SU-DHL-6 (cell line): ENCODE measurements at regions not wholly inside any gene's neighbourhood (a gene's known extent, or its start where the extent isn't known, plus 50 kb on each side); places are given as distances from the start of the nearest gene placed in this dataset.

Experiments
- H2AFZ ChIP-seq: fragments of 200-600 bp; sonication (generic); 2 replicates; pipeline ENCODE4 v1.6.1; 2014; ENCODE audit warnings: low read depth, mild to moderate bottlenecking, moderate library complexity, mixed read lengths, antibody characterized with exemption, low read length; ENCODE audit not compliant: severe bottlenecking
- H3F3A ChIP-seq: fragments of 200-600 bp; shearing (Covaris generic); 2 replicates; pipeline ENCODE4 v1.6.0; 2016; ENCODE audit warnings: antibody characterized with exemption, mild to moderate bottlenecking; ENCODE audit not compliant: insufficient read depth
- H3K27ac ChIP-seq: fragments of 200-600 bp; sonication (generic); 2 replicates; pipeline ENCODE4 v1.5.1; 2016; ENCODE audit warnings: low read depth, mild to moderate bottlenecking, low read length, moderate library complexity, mixed read lengths
- H3K27me3 ChIP-seq: fragments of 200-600 bp; sonication (generic), shearing (Covaris generic); 2 replicates; pipeline ENCODE4 v1.6.0; 2014; ENCODE audit warnings: mild to moderate bottlenecking, low read length
- H3K36me3 ChIP-seq: fragments of 200-600 bp; sonication (generic); 2 replicates; pipeline ENCODE4 v1.6.1; 2014; ENCODE audit warnings: mild to moderate bottlenecking, low read length, mixed read lengths
- H3K4me2 ChIP-seq: fragments of 300-600, 200-600 bp; shearing (Covaris generic), sonication (generic); 2 replicates; pipeline ENCODE4 v1.6.0; 2014; ENCODE audit warnings: low read length, low read depth, mild to moderate bottlenecking; ENCODE audit not compliant: poor library complexity, severe bottlenecking
- H3K4me3 ChIP-seq: fragments of 200-600 bp; sonication (generic); 2 replicates; pipeline ENCODE4 v1.5.1; 2014; ENCODE audit warnings: antibody characterized with exemption, low read length, mild to moderate bottlenecking, mixed read lengths; ENCODE audit not compliant: insufficient read depth, poor library complexity, severe bottlenecking
- H3K79me2 ChIP-seq: fragments of 200-600 bp; sonication (generic); 2 replicates; pipeline ENCODE4 v1.6.1; 2014; ENCODE audit warnings: mild to moderate bottlenecking, low read length, moderate library complexity; ENCODE audit not compliant: insufficient read depth
- H3K9ac ChIP-seq: fragments of 200-600 bp; sonication (generic); 2 replicates; pipeline ENCODE4 v1.7.0; 2014; ENCODE audit warnings: mild to moderate bottlenecking, low read length
- H3K9me2 ChIP-seq: fragments of 200-600 bp; sonication (generic); replicated peaks from 2 replicates; pipeline ENCODE4 v1.6.1; 2014; ENCODE audit warnings: low read length; ENCODE audit not compliant: insufficient read depth
- H3K9me3 ChIP-seq: fragments of 200-600 bp; sonication (generic); 2 replicates; pipeline ENCODE4 v1.6.1; 2014; ENCODE audit warnings: low read length, mixed read lengths; ENCODE audit not compliant: insufficient read depth
- H4K20me1 ChIP-seq: fragments of 200-600 bp; sonication (generic); 2 replicates; pipeline ENCODE4 v1.6.1; 2014; ENCODE audit warnings: low read depth, mild to moderate bottlenecking, antibody characterized with exemption, low read length, moderate library complexity, mixed read lengths
- EZH2phosphoT487 ChIP-seq: fragments of 200-600 bp; sonication (generic), shearing (Covaris generic); conservative IDR thresholded peaks from 2 replicates; pipeline ENCODE4 v1.6.1; 2018; ENCODE audit warnings: mild to moderate bottlenecking, antibody characterized with exemption, low read length, moderate library complexity, mixed read lengths
- TF ChIP-seq, protein P1 (sequence below): fragments of 200-600 bp; sonication (generic); IDR thresholded peaks from one replicate; pipeline ENCODE4 v1.5.1; 2017; ENCODE audit warnings: antibody characterized with exemption, mild to moderate bottlenecking, low read length, moderate library complexity; ENCODE audit not compliant: insufficient read depth, poor library complexity, severe bottlenecking

DNA sequence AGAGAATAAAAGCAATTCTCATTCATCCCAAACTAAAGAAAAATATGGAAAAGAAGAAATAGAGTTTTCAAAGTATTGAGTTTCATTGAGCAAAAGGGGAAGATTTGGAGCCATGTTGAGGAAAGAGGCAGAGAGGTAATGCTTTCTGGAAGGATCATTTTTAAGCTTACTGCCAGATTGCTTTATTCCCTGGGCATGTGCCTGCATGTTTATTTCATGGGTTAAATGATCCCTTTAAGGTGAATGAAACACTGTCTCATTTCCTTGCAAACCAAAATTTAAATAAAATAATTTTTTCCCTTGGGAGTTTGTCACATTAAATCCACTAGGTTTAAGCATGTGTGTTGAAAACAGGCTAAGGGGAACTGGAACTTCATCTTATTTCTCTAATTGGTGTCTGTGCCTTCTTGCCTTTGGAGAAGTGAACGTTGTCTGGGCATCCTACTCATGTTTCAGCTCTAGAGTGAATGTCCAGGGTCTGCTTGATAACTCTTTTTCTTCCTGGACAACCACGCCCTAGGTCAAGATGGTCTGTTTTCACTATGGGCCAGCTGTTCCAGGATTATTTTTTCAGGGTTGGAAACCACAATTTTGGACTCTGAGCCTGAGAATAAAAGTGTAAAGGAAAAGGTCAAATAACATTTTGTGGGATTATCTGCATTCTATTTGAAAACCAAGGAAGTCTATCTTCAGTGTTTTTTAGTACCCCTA lies 114.1 kb upstream of the ELL2 start:
- Histone ChIP-seq H2AFZ (no peak overlapping the region), H4K20me1 (no peaks in the 10 kb centered on the region)

GRCh38 chr5:96074870-96075269 lies 113.2 kb upstream of the ELL2 start:
- H3F3A ChIP-seq = no peaks in the 10 kb centered on the region
- H3K4me3 ChIP-seq = no peak overlapping the region
- no peaks in the 10 kb centered on the region for H3K36me3 ChIP-seq
- no peak overlapping the region for H2AFZ ChIP-seq
- no peak for TF ChIP-seq EZH2phosphoT487
- TF ChIP-seq, protein P1, sequence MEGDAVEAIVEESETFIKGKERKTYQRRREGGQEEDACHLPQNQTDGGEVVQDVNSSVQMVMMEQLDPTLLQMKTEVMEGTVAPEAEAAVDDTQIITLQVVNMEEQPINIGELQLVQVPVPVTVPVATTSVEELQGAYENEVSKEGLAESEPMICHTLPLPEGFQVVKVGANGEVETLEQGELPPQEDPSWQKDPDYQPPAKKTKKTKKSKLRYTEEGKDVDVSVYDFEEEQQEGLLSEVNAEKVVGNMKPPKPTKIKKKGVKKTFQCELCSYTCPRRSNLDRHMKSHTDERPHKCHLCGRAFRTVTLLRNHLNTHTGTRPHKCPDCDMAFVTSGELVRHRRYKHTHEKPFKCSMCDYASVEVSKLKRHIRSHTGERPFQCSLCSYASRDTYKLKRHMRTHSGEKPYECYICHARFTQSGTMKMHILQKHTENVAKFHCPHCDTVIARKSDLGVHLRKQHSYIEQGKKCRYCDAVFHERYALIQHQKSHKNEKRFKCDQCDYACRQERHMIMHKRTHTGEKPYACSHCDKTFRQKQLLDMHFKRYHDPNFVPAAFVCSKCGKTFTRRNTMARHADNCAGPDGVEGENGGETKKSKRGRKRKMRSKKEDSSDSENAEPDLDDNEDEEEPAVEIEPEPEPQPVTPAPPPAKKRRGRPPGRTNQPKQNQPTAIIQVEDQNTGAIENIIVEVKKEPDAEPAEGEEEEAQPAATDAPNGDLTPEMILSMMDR = no peak
- H3K9me3 ChIP-seq = no peaks in the 10 kb centered on the region
- H4K20me1 ChIP-seq = no peaks in the 10 kb centered on the region
- no peaks in the 10 kb centered on the region for H3K9me2 ChIP-seq
- no peaks in the 10 kb centered on the region for H3K27me3 ChIP-seq
- H3K27ac ChIP-seq = no peak overlapping the region
- no peaks in the 10 kb centered on the region for H3K79me2 ChIP-seq
- H3K4me2 ChIP-seq = no peak overlapping the region
- no peak overlapping the region for H3K9ac ChIP-seq

More for the DNA sequence above, 114.1 kb upstream of the ELL2 start:
- Histone ChIP-seq H3K27me3 (no peaks in the 10 kb centered on the region), H3K9ac (no peak overlapping the region), H3K4me3 (no peak overlapping the region), H3F3A (no peaks in the 10 kb centered on the region), H3K4me2 (no peak overlapping the region), H3K9me3 (no peaks in the 10 kb centered on the region), H3K79me2 (no peaks in the 10 kb centered on the region), H3K9me2 (no peaks in the 10 kb centered on the region), H3K27ac (no peak overlapping the region), H3K36me3 (no peaks in the 10 kb centered on the region)
- no peak for TF ChIP-seq EZH2phosphoT487
- TF ChIP-seq, protein P1 = no peak

DNA sequence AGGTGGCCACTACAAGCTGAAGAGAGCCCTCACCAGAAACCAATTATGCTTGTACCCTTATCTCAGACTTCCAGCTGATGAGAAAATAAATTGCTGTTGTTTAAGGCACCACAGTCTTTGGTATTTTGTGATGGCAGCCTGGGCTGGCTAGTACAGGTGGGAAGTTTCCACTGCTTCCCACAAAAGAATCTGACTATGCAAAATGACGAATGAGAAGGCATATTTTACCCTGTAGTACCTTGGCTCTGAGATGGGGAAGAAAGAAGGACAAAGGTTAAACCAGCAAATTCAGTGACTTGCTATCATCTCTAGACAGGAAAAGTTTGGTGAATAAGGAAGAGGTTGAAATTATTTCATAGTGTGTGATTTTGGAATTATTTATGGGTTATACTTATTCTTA lies 112.8 kb upstream of the ELL2 start:
- Histone ChIP-seq H3K27me3 (no peaks in the 10 kb centered on the region), H3K79me2 (no peaks in the 10 kb centered on the region), H4K20me1 (no peaks in the 10 kb centered on the region), H3K36me3 (no peaks in the 10 kb centered on the region), H2AFZ (no peak overlapping the region), H3K9ac (no peak overlapping the region), H3K4me3 (no peak overlapping the region), H3K27ac (no peak overlapping the region), H3K4me2 (no peak overlapping the region), H3K9me2 (no peaks in the 10 kb centered on the region), H3K9me3 (no peaks in the 10 kb centered on the region), H3F3A (no peaks in the 10 kb centered on the region)
- TF ChIP-seq, protein P1 = no peak
- no peak for TF ChIP-seq EZH2phosphoT487
